OCI-LY3 (cell line): ENCODE measurements at regions not wholly inside any gene's neighbourhood (a gene's known extent, or its start where the extent isn't known, plus 50 kb on each side); places are given as distances from the start of the nearest gene placed in this dataset.

Source experiments
- H2AFZ ChIP-seq: fragments of 200-600, 300-600 bp; shearing (Covaris generic); 2 replicates; pipeline ENCODE4 v1.6.0; 2014; ENCODE audit warnings: antibody characterized with exemption, low read depth, low read length
- H3K27ac ChIP-seq: fragments of 200-600, 300-600 bp; sonication (generic); 2 replicates; pipeline ENCODE4 v1.5.1; 2014; ENCODE audit warnings: mild to moderate bottlenecking, low read length, moderate library complexity, mixed read lengths
- H3K27me3 ChIP-seq: fragments of 200-600, 300-600 bp; sonication (generic); 2 replicates; pipeline ENCODE4 v1.6.1; 2014; ENCODE audit warnings: low read depth, low read length, mixed read lengths
- H3K36me3 ChIP-seq: fragments of 200-600, 300-600 bp; sonication (generic); replicated peaks from 2 replicates; pipeline ENCODE3; 2014; ENCODE audit warnings: low read depth, low read length, mixed read lengths
- H3K4me1 ChIP-seq: fragments of 300-600, 200-600 bp; sonication (generic); 2 replicates; pipeline ENCODE4 v1.6.1; 2014; ENCODE audit warnings: low read length, mixed read lengths
- H3K4me2 ChIP-seq: fragments of 200-600, 300-600 bp; sonication (generic); 2 replicates; pipeline ENCODE4 v1.6.1; 2014; ENCODE audit warnings: low read length, mixed read lengths
- H3K4me3 ChIP-seq: fragments of 300-600, 200-600 bp; sonication (generic); 2 replicates; pipeline ENCODE4 v1.5.1; 2014; ENCODE audit warnings: antibody characterized with exemption, mild to moderate bottlenecking, low read length, moderate library complexity
- H3K79me2 ChIP-seq: fragments of 300-600, 200-600 bp; shearing (Covaris generic); 2 replicates; pipeline ENCODE4 v1.6.1; 2014; ENCODE audit warnings: mild to moderate bottlenecking, low read length, mixed read lengths
- H3K9ac ChIP-seq: fragments of 300-600, 200-600 bp; shearing (Covaris generic); 2 replicates; pipeline ENCODE4 v1.6.0; 2014; ENCODE audit warnings: mild to moderate bottlenecking, low read length, moderate library complexity
- H3K9me3 ChIP-seq: fragments of 200-600, 300-600 bp; shearing (Covaris generic); 2 replicates; pipeline ENCODE4 v1.6.1; 2014; ENCODE audit warnings: low read length, mixed read lengths; ENCODE audit not compliant: insufficient read depth
- H4K20me1 ChIP-seq: fragments of 200-600, 300-600 bp; sonication (generic); 2 replicates; pipeline ENCODE4 v1.6.1; 2016; ENCODE audit warnings: low read length, mixed read lengths; ENCODE audit not compliant: insufficient read depth
- CTCF ChIP-seq: fragments of 200-600, 300-600 bp; sonication (generic); IDR thresholded peaks from 2 replicates; pipeline ENCODE4 v1.5.1; 2014; ENCODE audit warnings: antibody characterized with exemption, low read length, low read depth
- EZH2phosphoT487 ChIP-seq: fragments of 200-600 bp; shearing (Covaris generic); IDR thresholded peaks from 2 replicates; pipeline ENCODE4 v1.6.1; 2018; ENCODE audit warnings: antibody characterized with exemption, mixed run types, low read depth

DNA sequence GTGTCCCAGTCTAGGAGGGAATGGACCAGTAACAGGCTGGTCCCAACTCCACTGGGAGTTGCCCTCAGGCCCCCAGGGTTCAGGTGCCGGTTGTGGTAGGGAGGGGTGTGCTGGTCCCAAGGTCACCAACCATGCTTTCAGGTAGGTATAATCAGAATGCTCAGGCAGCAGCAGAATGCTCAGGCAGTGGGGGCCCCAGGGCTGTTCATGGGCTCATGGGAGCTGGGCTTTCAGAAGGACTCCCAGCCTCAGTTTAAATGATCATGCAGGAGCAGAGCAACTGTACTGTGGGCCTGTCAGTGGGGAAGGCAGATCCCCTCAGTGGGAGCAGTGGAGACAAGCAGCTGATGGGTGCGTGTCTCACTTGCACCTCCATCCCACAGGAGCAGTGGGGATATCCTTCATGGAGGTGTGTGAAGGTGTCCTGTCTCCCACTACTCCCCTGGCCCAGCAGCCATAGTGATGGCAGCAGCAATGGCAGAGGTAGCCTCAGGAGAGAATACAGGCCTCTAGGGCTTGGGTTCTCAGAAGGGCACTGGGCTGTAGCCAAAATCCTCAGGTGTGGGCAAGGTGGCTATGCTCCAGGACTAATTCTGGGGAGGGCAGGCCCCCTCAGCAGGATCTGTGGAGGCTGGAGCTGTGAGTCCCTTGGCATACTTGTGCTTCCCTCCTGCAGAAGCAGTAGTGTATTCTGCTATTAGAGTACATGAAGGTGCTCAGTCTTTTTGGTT, 917.3 kb upstream of the B3GALT2 start:
- no peak overlapping the region for H3K9ac ChIP-seq
- H3K4me3 ChIP-seq = no peak overlapping the region
- no peaks in the 10 kb centered on the region for H3K36me3 ChIP-seq
- no peaks in the 10 kb centered on the region for H3K79me2 ChIP-seq
- H3K4me2 ChIP-seq = no peak overlapping the region
- H4K20me1 ChIP-seq = no peaks in the 10 kb centered on the region
- no peak overlapping the region for H3K27ac ChIP-seq
- H3K9me3 ChIP-seq = no peaks in the 10 kb centered on the region
- H2AFZ ChIP-seq = no peak overlapping the region
- TF ChIP-seq EZH2phosphoT487 (no peak), CTCF (no peak)
- no peaks in the 10 kb centered on the region for H3K4me1 ChIP-seq
- H3K27me3 ChIP-seq = no peaks in the 10 kb centered on the region

- H4K20me1 ChIP-seq = no peaks in the 10 kb centered on the region
- no peaks in the 10 kb centered on the region for H3K36me3 ChIP-seq
- no peaks in the 10 kb centered on the region for H3K4me1 ChIP-seq
- no peak overlapping the region for H3K4me3 ChIP-seq
- no peak overlapping the region for H3K9ac ChIP-seq
- no peak overlapping the region for H2AFZ ChIP-seq
- H3K27ac ChIP-seq = no peak overlapping the region
- H3K79me2 ChIP-seq = no peaks in the 10 kb centered on the region
- H3K27me3 ChIP-seq = no peaks in the 10 kb centered on the region
- no peaks in the 10 kb centered on the region for H3K9me3 ChIP-seq
- no peak overlapping the region for H3K4me2 ChIP-seq
- no peak for TF ChIP-seq CTCF
- TF ChIP-seq EZH2phosphoT487 = no peak
These were observed 916.7 kb upstream of the B3GALT2 start for GRCh38 chr1:194103101-194103500.

DNA sequence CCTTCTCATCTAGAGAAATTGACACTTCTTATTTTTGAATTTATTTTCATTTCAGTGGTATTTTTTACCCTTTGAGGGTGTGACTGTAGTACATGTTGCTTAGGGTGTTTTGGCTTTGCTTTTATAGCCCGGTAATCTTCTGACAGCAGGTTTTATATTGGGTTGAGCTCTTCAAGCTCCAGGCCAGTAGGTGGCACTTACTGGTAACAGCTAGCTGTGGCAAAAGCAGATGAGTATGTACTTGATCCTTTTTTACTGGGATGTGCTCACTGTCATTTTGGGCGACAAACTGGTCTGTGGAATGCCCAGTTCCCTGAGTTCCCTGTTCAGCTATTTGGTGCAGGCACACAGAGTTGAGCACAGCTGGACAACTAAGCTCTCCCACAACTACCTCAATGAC, 916.2 kb upstream of the B3GALT2 start:
- Histone ChIP-seq H3K9ac (no peak overlapping the region), H3K9me3 (no peaks in the 10 kb centered on the region), H4K20me1 (no peaks in the 10 kb centered on the region), H3K27ac (no peak overlapping the region), H3K79me2 (no peaks in the 10 kb centered on the region), H2AFZ (no peak overlapping the region), H3K36me3 (no peaks in the 10 kb centered on the region), H3K4me2 (no peak overlapping the region), H3K4me3 (no peak overlapping the region), H3K4me1 (no peaks in the 10 kb centered on the region), H3K27me3 (no peaks in the 10 kb centered on the region)
- TF ChIP-seq EZH2phosphoT487 (no peak), CTCF (peak; percentile 73)

GRCh38 chr1:194084755-194085154, 898.3 kb upstream of the B3GALT2 start:
- peaks cover 1% of the 10 kb centered on the region for H3K4me1 ChIP-seq
- H3K4me2 ChIP-seq = no peak overlapping the region
- H4K20me1 ChIP-seq = no peaks in the 10 kb centered on the region
- H3K27ac ChIP-seq = no peak overlapping the region
- H3K4me3 ChIP-seq = no peak overlapping the region
- H3K27me3 ChIP-seq = no peaks in the 10 kb centered on the region
- no peak overlapping the region for H3K9ac ChIP-seq
- no peaks in the 10 kb centered on the region for H3K9me3 ChIP-seq
- no peaks in the 10 kb centered on the region for H3K79me2 ChIP-seq
- H3K36me3 ChIP-seq = no peaks in the 10 kb centered on the region
- no peak for TF ChIP-seq EZH2phosphoT487
- no peak overlapping the region for H2AFZ ChIP-seq
